ENCODE measurements at regions not wholly inside any gene's neighbourhood (a gene's known extent, or its start where the extent isn't known, plus 50 kb on each side); places are given as distances from the start of the nearest gene placed in this dataset.

DNA sequence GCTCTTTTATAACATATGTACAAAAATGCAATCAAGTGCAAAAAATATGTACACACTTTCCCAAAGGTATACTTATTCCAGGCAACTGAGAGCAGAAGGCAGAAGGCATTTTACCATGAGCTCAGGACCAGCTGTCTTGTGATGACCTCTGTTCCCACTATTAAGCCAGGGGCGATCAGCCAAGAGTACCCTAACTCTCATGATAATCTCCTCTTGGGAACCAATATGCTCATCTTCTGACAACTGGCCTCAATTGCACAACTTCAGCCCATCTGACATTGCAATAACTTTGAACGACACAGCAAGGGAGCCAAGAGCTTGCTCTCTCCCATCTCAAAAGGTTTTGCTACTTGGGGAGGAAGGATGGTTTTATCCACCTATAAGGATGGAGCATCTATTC, 471.9 kb downstream of the HS3ST3B1 start:
- Histone ChIP-seq H4K20me1 (replicated peaks in 1 of 2; ENCODE audit: control insufficient read depth in 1 of 2, insufficient read depth in 2 of 2, low read length in 2 of 2) (no peaks in the 10 kb centered on the region), H2AK5ac (ENCODE audit: low read depth, low read length) (no peak overlapping the region), H4K8ac (ENCODE audit: extremely low read depth, insufficient read depth, low read length) (no peak overlapping the region), H3K27me3 (replicated peaks in 1 of 4; ENCODE audit: control insufficient read depth in 3 of 4, extremely low read depth in 1 of 4, insufficient read depth in 3 of 4, low read length in 3 of 4) (no peaks in the 10 kb centered on the region), H3K14ac (ENCODE audit: insufficient read length) (no peak overlapping the region), H3K18ac (ENCODE audit: extremely low read depth, low read length) (no peak overlapping the region), H3K9ac (replicated peaks in 1 of 4; ENCODE audit: extremely low read depth in 1 of 4, low read depth in 3 of 4, low read length in 3 of 4) (no peak overlapping the region), H3K36me3 (ENCODE audit: control insufficient read depth in 2 of 4, insufficient read depth in 4 of 4, low read length in 3 of 4) (no peaks in the 10 kb centered on the region; a peak in 1 of 8 replicates), H2BK20ac (ENCODE audit: low read length) (no peak overlapping the region), H4K5ac (ENCODE audit: insufficient read length, low read depth, low read length) (no peak overlapping the region), H2BK120ac (replicated peaks; ENCODE audit: low read depth, low read length) (no peak overlapping the region), H2BK15ac (ENCODE audit: low read length) (no peak overlapping the region), H3K79me2 (ENCODE audit: control insufficient read depth in 1 of 2, insufficient read depth in 2 of 2, low read length in 2 of 2) (no peaks in the 10 kb centered on the region), H3K23ac (ENCODE audit: insufficient read length) (no peak overlapping the region), H3K56ac (replicated peaks; ENCODE audit: insufficient read length, low read depth, low read length) (no peak overlapping the region), H3K4me3 (ENCODE audit: extremely low read depth in 1 of 4, insufficient read depth in 2 of 4, low read depth in 3 of 4, low read length in 4 of 4) (no peak overlapping the region), H3K4ac (replicated peaks; ENCODE audit: insufficient read length, low read depth, low read length) (no peak overlapping the region), H4K91ac (replicated peaks; ENCODE audit: insufficient read length, low read length) (no peak overlapping the region), H3K9me3 (ENCODE audit: insufficient read depth in 2 of 2, low read depth in 1 of 2, low read length in 1 of 2) (peaks cover 8 to 11% of the 10 kb centered on the region in 2 experiments; a peak in 3 of 4 replicates), H2BK5ac (ENCODE audit: low read depth, low read length) (no peak overlapping the region), H3K79me1 (ENCODE audit: low read depth, low read length) (no peaks in the 10 kb centered on the region), H3K27ac (ENCODE audit: low read depth, low read length) (no peak overlapping the region), H3K4me2 (ENCODE audit: insufficient read depth in 1 of 2, low read depth in 2 of 2, low read length in 2 of 2) (no peak overlapping the region), H3K23me2 (ENCODE audit: low read depth, low read length) (no peaks in the 10 kb centered on the region), H2AFZ (ENCODE audit: low read length) (no peak overlapping the region), H2BK12ac (ENCODE audit: low read depth, low read length) (no peak overlapping the region), H3K4me1 (replicated peaks in 1 of 4; ENCODE audit: control insufficient read depth in 3 of 4, insufficient read depth in 4 of 4, low read length in 3 of 4) (no peaks in the 10 kb centered on the region)
- ChIA-PET CTCF (ENCODE audit: partially characterized antibody) (interaction anchor here (0.8 to 1.8 kb wide), 5 partner anchors 9 to 448 kb away, joined by 3 to 5 read pairs (median 3); no protein-coding TSS in a partner anchor), POLR2A (ENCODE audit: partially characterized antibody) (no interaction called here)
- WGBS, 2 experiments (ENCODE audit: extremely low coverage in 1 of 2, insufficient coverage in 1 of 2, insufficient read length in 1 of 2, insufficient replicate concordance in 2 of 2, low coverage in 1 of 2, low lambda C conversion rate in 2 of 2, missing lambda C conversion rate in 1 of 2) = 78% methylated on average over 2 of the region's 2 CpGs; no CpG with 5 or more reads in 1 of the 2 experiments
- DNase-seq (ENCODE audit: low read depth in 1 of 2, low spot score in 2 of 2) (no peak), FAIRE-seq (no peak)
- TF ChIP-seq EGR1 (IDR thresholded peaks at IDR 0.05; ENCODE audit: borderline replicate concordance, low read depth, low read length) (no peak), CREB1 (IDR thresholded peaks at IDR 0.05) (no peak)

Measured in H1 (cell line).